ENCODE measurements at regions not wholly inside any gene's neighbourhood (a gene's known extent, or its start where the extent isn't known, plus 50 kb on each side); places are given as distances from the start of the nearest gene placed in this dataset.

DNA sequence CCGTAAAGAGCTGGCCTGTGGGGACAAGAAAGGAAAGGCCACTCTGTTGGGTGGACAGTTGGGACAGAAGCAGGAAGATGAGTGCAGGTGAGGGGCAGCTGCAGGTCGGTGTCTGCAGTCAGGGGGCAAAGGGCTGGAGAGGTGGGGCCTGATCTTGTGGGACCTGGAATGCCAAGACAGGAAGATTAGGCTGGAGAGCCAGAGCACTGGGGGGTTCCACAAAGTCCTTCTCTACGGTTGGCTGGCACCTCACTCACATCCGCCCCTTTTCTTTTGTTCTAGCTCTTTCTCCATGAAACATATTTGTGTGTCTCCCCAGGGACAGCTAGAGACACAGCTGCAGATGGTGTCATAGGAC is 404.1 kb downstream of the PTPRU start:
- TF ChIP-seq CTCF (IDR thresholded peaks at IDR 0.05; ENCODE audit: poor library complexity, severe bottlenecking) (no peak), EP300 (conservative IDR thresholded peaks at IDR 0.05; ENCODE audit: poor library complexity, severe bottlenecking) (no peak), RAD21 (conservative IDR thresholded peaks at IDR 0.05) (no peak)

Measured in neural cell (in vitro differentiated cells).